ENCODE measurements at regions not wholly inside any gene's neighbourhood (a gene's known extent, or its start where the extent isn't known, plus 50 kb on each side); places are given as distances from the start of the nearest gene placed in this dataset.
"Not testable (repeated sequence)": the region's sequence is repeated elsewhere in the genome, so short reads cannot be mapped to it uniquely, and the experiment has no call there.

DNA sequence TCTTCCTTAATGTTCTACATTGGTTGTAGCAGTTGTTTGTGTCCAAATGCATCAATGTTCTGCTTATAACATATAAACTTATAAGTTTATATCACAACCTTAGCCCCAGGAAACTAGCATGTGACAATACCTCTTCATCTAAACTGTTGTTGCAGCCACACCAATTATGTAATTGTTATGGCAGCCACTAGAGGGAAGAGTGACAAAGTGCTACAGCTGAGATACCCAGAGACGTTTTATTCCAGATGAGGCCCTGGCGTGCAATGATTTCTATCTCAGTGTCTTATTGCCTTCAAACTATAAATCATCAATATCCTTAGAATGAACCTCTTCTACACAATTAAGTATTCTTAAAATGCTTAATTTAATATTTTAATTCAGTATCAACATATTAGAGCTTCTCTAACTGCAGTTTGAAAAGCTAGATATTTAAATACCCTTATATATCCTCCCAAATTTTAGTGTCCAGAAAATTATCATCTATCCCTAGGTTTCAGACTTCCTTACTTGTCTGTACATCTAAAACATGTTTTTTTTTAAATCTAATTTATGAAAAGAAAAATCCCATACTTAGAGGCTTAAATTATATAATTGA lies 171.6 kb downstream of the PCDH10 start:
- peak; percentile 1 for DNase-seq (ENCODE audit: low spot score)

DNA sequence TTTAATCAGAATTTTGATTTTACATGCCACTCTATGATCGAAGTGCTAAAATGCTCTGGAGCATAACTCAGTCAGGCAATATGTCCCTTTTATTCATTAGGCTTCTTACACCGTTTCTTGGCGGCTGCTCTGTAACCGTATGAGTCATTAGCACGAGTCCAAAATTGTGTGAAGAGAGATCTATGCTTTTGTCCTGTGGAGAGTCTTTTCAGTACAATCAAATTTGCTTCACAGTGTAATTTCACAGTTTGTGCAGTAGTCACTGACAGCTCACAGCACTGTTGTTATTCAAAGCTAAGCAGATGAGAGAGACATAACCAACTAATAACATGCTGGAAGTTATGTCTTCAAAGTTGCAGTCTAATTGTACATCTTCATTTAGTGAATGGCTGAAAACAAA lies 167.8 kb downstream of the PCDH10 start:
- DNase-seq (ENCODE audit: low spot score), result no peak

DNA sequence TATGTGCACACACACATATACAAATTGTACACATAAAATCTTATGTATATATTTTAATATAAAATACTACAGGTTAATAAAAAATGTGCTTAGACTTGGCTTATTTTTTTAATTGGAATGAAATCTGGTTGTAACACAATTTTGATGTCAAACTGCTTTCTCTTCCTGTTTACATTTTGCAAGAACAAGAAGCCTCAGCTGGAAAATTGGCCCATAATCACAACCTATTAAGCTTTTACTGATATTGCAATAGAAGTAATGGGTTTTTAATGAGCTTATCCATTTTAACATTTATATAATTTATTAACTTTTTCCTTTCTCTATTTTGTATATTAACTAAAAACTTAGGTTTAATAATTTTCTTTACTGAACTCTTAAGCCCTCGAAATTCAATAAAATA lies 165.9 kb downstream of the PCDH10 start:
- no peak for DNase-seq (ENCODE audit: low spot score)

DNA sequence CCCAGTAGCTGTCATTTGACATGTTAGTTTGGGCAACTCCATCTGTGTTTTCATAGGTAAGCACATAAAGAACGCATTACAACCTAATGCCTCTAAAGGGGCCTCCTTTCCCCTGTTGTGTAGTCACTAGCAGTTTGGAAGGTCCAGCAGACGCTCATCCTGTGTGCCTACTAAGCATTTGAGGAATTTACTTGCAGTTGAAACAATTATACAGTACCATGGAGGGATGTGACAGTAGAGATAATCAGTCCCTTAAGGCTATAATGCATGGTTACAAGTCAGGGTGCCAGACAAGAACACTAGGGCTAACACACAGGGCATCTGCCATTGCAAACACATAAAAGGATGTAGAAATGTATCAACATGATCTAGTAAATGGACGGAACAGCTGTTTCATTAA lies 138.3 kb downstream of the PCDH10 start:
- DNase-seq (ENCODE audit: low spot score), result no peak

DNA sequence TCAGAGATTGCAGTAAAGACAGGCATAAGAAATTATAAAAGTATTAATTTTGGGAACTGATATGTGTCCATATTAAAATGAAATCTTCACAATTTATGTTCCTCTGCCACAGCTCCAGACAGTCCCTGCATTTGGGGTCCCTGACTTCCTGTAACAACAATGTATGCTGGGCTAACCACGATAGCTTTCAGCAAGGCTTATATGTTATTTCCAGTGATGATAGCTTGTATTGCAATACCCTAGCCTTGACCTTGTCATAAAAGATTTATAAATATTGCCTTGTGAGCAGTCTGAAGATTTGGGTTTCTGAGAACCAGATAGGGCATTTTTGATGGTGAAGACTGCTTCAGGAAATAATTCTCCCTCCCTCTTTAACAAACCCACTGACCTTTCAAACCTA lies 129.5 kb downstream of the PCDH10 start:
- no peak for DNase-seq (ENCODE audit: low spot score)

GRCh38 chr4:133277940-133278339 lies 128.8 kb downstream of the PCDH10 start:
- not testable (repeated sequence) for DNase-seq (ENCODE audit: low spot score)

DNA sequence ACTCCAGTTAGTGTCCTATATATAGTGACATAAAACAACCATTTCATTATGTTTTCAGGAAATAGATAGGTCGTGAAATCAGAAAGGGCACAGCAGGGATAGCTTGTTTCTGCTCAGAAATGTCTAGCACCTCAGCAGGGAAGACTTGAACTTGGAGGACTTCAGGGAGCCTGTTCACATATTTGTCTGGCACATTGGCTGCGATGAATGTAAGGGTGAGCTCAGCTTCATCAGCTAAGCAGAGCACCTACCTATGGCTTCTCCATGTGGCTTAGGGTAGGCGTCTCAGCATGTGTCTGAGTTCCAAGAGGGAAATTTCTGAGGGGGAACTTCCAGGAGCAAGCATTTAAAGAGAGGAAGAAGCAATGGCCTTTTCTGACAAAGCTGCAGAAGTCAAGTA lies 126.2 kb downstream of the PCDH10 start:
- no peak for DNase-seq (ENCODE audit: low spot score)

DNA sequence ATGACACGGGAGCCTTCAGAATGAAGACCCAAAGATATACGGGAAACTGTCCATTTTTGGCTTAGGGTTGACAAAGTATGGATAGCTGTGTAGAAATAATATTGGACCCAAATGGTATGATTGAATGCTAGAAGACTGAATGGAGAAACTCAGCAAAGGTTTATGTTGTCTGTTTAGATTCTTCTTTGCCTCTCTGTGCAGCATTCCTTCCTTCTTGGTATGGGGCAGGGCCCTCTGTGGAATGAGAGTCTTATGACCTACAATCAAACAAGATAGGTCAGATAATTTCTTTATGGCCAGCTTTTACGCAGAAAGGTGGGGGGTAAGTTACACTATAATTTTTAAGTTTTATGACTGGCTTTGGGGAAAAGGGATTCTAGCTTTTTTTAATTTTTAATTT lies 124.3 kb downstream of the PCDH10 start:
- DNase-seq (ENCODE audit: low spot score), result no peak

DNA sequence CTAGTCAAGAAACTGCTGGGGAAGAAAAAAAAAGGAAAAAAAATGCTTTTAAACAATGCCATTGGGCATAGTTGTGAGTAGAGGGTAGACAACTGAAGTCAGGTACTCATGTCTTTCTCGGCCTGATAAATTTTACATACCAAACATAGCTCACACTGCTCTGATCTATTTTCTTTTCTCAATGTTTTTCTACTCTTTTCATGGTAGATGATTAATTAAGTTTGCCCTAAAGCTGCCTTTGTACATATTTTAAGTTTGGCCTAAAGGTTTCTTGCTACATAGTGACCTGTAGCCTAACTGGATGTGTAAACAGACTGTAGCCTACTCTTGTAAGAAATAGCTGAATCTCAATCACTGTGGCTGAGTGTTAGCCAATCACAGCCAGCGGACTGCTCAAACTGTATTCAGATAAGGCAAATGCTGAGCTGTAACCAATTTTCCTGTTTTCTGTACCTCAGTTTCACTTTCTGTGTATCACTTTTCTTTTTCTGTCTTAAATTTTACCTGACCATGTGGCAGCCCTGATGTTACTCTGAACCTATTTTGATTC lies 121.0 kb downstream of the PCDH10 start:
- DNase-seq (ENCODE audit: low spot score), result no peak

- no peak for DNase-seq (ENCODE audit: low spot score)
Measured at GRCh38 chr4:133268205-133268604, 119.1 kb downstream of the PCDH10 start.

DNA sequence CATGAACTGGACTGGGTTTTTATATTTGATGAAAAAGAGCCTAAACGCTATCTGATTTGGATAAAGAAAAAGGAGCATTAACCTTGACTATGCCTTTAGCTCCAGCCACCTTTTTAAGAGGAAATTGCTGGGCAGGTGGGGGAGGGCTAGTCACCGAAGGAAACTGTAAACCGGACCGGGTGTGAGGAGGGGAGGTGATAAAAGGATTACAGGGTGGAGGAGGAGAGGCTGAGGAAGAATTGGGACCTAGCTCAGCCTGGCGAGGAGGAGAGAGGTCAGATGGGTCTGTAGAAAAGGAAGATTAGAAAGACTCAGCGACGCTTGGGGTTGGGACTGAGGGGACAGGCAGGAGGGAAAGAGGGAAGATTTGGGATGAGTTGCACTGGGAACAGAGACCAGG lies 118.4 kb downstream of the PCDH10 start:
- not testable (repeated sequence) for DNase-seq (ENCODE audit: low spot score)

DNA sequence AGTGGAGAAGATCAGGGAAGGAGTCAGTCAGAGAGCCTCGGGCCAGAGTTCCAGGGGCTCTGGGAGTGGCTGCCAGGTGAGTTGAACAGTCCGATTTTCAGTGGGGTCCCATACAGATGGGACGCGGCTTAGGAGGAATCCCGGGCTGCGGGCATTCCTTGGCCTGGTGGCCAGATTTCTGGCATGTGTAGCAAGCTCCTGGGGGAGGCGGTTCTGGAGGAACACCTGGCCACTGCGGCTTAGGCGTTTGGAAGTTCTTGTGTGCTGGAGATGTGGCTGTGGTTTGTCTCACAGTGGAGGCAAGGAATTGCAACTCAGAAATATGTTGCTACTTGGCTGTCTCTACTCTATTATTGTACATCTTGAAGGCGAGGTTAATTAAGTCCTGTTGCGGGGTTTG lies 117.9 kb downstream of the PCDH10 start:
- not testable (repeated sequence) for DNase-seq (ENCODE audit: low spot score)

DNA sequence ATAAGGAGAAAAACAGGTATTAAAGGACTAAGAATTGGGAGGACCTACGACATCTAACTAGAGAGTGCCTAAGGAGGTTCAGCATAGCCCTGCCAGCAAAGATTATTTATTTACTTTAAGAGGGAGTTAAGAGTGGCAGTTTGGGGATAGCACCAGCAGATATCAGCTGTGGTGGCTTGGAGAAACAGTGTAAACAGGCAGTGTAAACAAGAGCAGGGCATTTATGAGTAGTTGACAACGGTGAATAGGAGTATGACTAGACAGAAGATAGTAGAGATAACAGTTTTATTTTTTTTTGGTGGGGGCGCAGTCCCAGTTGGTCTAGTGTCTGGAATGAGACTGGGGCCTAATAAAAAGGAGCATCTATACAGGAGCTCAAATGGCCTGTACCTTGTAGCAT lies 115.2 kb downstream of the PCDH10 start:
- not testable (repeated sequence) for DNase-seq (ENCODE audit: low spot score)

DNA sequence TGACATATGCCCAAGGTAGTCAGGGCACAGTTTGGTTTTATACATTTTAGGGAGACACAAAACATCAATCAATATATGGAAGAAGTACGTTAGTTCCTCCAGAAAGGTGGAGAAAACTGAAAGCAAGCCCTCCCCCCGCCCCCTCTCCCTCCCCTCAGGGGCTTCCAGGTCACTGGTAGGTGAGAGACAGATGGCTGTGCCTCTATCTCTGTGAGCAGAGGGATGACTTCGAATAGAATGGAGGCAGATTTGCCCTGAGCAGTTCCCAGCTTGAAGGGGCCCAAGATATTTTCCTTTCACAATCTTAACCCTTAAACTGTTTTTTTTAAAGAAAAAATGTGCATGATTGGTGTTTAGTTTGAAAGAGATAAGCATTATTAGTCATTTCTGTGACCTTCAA lies 114.0 kb downstream of the PCDH10 start:
- no peak for DNase-seq (ENCODE audit: low spot score)

GRCh38 chr4:133247861-133248260 lies 98.8 kb downstream of the PCDH10 start:
- no peak for DNase-seq (ENCODE audit: low spot score)

GRCh38 chr4:133245226-133245625 lies 96.1 kb downstream of the PCDH10 start:
- no peak for DNase-seq (ENCODE audit: low spot score)

Measured in HuH-7.5 (cell line).